IMR-90 (cell line): ENCODE measurements at regions not wholly inside any gene's neighbourhood (a gene's known extent, or its start where the extent isn't known, plus 50 kb on each side); places are given as distances from the start of the nearest gene placed in this dataset.

ENCODE experiments used
- BHLHE40 ChIP-seq: fragments of 150-350 bp; IDR thresholded peaks from 2 replicates; pipeline ENCODE4 v1.6.1; 2016; ENCODE audit warnings: mild to moderate bottlenecking, low read depth, low read length
- CEBPB ChIP-seq: IDR thresholded peaks from 2 replicates; pipeline ENCODE4 v1.6.1; 2012; ENCODE audit warnings: low read depth, low read length, improper control_type of control experiment
- CHD1 ChIP-seq: IDR thresholded peaks from 2 replicates; pipeline ENCODE4 v1.6.1; 2012; ENCODE audit warnings: low read depth, low read length, improper control_type of control experiment
- CTCF ChIP-seq: conservative IDR thresholded peaks from 2 replicates; pipeline ENCODE4 v1.5.1; 2012; ENCODE audit warnings: mild to moderate bottlenecking, low read depth, low read length, improper control_type of control experiment
- FOS ChIP-seq: fragments of 150-350 bp; IDR thresholded peaks from 2 replicates; pipeline ENCODE4 v1.6.1; 2016; ENCODE audit warnings: low read depth, low read length
- MAZ ChIP-seq: IDR thresholded peaks from 2 replicates; pipeline ENCODE4 v1.6.1; 2012; ENCODE audit warnings: low read depth, mild to moderate bottlenecking, low read length, improper control_type of control experiment, moderate library complexity, borderline replicate concordance
- MXI1 ChIP-seq: IDR thresholded peaks from 2 replicates; pipeline ENCODE4 v1.6.1; 2012; ENCODE audit warnings: low read depth, mild to moderate bottlenecking, low read length, moderate library complexity, borderline replicate concordance
- NFE2L2 ChIP-seq: fragments of 150-350 bp; IDR thresholded peaks from 2 replicates; pipeline ENCODE4 v1.6.1; 2016; ENCODE audit warnings: low read depth, mild to moderate bottlenecking, low read length
- POLR2A ChIP-seq: IDR thresholded peaks from 2 replicates; pipeline ENCODE4 v1.6.1; 2012; ENCODE audit warnings: mild to moderate bottlenecking, low read depth, low read length
- RAD21 ChIP-seq: IDR thresholded peaks from 2 replicates; pipeline ENCODE4 v1.6.1; 2012; ENCODE audit warnings: low read length, improper control_type of control experiment
- RCOR1 ChIP-seq: IDR thresholded peaks from 2 replicates; pipeline ENCODE4 v1.6.1; 2012; ENCODE audit warnings: mild to moderate bottlenecking, low read length, improper control_type of control experiment; ENCODE audit not compliant: insufficient replicate concordance
- RFX5 ChIP-seq: IDR thresholded peaks from 2 replicates; pipeline ENCODE4 v1.8.0; 2012; ENCODE audit warnings: low read depth, mild to moderate bottlenecking, low read length, moderate library complexity
- SMC3 ChIP-seq: fragments of 150-350 bp; IDR thresholded peaks from 2 replicates; pipeline ENCODE4 v1.6.1; 2016; ENCODE audit warnings: low read depth, mild to moderate bottlenecking, antibody characterized with exemption, low read length, moderate library complexity
- TF ChIP-seq, protein P1 (sequence below): fragments of 150-350 bp; IDR thresholded peaks from 2 replicates; pipeline ENCODE4 v1.6.1; 2016; ENCODE audit warnings: low read depth, mild to moderate bottlenecking, low read length, moderate library complexity, borderline replicate concordance

- TF ChIP-seq MAZ (no peak), CTCF (no peak), CHD1 (no peak), BHLHE40 (no peak), POLR2A (no peak), SMC3 (no peak), CEBPB (no peak), RFX5 (no peak), MXI1 (no peak), RCOR1 (no peak), RAD21 (no peak), FOS (no peak), NFE2L2 (no peak)
- TF ChIP-seq, protein P1, sequence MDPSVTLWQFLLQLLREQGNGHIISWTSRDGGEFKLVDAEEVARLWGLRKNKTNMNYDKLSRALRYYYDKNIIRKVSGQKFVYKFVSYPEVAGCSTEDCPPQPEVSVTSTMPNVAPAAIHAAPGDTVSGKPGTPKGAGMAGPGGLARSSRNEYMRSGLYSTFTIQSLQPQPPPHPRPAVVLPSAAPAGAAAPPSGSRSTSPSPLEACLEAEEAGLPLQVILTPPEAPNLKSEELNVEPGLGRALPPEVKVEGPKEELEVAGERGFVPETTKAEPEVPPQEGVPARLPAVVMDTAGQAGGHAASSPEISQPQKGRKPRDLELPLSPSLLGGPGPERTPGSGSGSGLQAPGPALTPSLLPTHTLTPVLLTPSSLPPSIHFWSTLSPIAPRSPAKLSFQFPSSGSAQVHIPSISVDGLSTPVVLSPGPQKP = no peak
Measured at GRCh38 chr10:90111671-90112070, 410.3 kb downstream of the KIF20B start.
